ENCODE measurements at regions not wholly inside any gene's neighbourhood (a gene's known extent, or its start where the extent isn't known, plus 50 kb on each side); places are given as distances from the start of the nearest gene placed in this dataset.

DNA sequence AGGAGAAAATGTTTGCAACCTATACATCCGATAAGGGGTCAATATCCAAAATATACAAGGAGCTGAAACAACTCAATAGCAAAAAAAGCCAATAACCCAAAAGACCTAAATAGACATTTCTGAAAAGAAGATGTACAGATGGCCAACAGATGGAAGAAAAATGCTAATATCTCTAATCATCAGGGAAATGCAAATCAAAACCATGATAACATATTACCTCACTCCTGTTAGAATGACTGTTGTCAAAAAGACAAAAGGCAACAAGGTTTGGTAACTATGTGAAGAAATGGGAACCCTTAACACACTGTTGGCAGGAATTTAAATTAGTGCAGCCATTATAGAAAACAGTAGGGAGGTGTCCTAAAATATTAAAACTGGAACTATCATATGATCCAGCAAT is 74.7 kb downstream of the LEPR start:
- no peak for TF ChIP-seq EZH2phosphoT487 (IDR thresholded peaks at IDR 0.05; ENCODE audit: low read length)
- TF ChIP-seq, protein P1, sequence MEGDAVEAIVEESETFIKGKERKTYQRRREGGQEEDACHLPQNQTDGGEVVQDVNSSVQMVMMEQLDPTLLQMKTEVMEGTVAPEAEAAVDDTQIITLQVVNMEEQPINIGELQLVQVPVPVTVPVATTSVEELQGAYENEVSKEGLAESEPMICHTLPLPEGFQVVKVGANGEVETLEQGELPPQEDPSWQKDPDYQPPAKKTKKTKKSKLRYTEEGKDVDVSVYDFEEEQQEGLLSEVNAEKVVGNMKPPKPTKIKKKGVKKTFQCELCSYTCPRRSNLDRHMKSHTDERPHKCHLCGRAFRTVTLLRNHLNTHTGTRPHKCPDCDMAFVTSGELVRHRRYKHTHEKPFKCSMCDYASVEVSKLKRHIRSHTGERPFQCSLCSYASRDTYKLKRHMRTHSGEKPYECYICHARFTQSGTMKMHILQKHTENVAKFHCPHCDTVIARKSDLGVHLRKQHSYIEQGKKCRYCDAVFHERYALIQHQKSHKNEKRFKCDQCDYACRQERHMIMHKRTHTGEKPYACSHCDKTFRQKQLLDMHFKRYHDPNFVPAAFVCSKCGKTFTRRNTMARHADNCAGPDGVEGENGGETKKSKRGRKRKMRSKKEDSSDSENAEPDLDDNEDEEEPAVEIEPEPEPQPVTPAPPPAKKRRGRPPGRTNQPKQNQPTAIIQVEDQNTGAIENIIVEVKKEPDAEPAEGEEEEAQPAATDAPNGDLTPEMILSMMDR (IDR thresholded peaks at IDR 0.05; ENCODE audit: low read length), result no peak

Measured in MM.1S (cell line).